ENCODE measurements at regions not wholly inside any gene's neighbourhood (a gene's known extent, or its start where the extent isn't known, plus 50 kb on each side); places are given as distances from the start of the nearest gene placed in this dataset.
"Not testable (repeated sequence)": the region's sequence is repeated elsewhere in the genome, so short reads cannot be mapped to it uniquely, and the experiment has no call there.

DNA sequence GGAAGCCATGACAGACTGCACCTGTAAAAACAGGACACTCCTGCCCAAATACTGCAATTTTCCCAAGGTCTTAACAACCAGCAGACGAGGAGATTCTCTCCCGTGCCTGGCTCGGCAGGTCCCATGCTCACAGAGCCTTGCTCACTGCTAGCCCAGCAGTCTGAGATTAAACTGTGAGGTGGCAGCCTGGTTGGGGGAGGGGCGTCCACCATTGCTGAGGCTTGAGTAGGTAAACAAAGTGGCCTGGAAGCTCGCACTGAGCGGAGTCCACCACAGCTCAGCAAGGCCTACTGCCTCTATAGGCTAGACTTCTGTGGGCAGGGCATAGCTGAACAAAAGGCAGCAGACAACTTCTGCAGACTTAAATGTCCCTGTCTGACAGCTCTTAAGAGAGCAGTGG is 80.3 kb downstream of the ANXA5 start:
- ATAC-seq; intact Hi-C loops (cut with DNase I, micrococcal nuclease): not testable (repeated sequence)
- DNase-seq, result peak in 1 of 2 donors; percentile 3

GRCh38 chr4:121614101-121614500 is 82.7 kb downstream of the ANXA5 start:
- intact Hi-C loops (cut with DNase I, micrococcal nuclease), result no loop called here
- ATAC-seq, result no peak
- DNase-seq, result no peak

- no peak for ATAC-seq
- intact Hi-C loops (cut with DNase I, micrococcal nuclease), result no loop called here
- no peak for DNase-seq
Measured at GRCh38 chr4:121599049-121599448, 97.7 kb downstream of the ANXA5 start.

DNA sequence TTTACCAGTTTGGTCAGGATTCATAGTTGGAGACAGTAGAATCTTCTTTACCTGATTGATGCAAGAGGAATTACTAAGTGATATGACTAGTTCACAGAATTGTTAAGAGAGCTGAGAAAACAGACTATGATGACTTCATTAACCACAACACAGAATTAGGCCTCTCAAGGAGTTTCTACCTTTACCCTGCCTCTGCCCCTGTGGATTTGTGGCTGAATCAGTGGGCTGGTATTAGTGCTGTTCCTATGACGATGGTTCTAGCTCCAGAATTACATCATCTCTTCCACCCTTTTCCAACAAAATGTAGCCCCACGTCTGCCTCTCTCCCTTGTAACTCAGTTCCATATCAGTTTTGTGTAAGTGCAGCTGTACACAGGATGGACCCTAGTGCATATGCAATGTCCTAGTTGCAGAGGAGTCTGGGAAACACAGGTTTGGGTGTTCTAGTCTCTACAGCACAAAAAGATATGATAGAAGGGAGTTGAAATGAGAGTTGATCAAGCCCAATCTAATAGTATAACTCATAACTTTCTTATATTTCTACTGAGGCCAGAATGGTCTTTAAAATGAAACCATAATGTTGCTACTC is 99.3 kb downstream of the ANXA5 start:
- no peak for DNase-seq
- intact Hi-C loops (cut with DNase I, micrococcal nuclease), result no loop called here
- ATAC-seq, result no peak

GRCh38 chr4:121594796-121595526 is 101.8 kb downstream of the ANXA5 start:
- intact Hi-C loops (cut with DNase I, micrococcal nuclease), result no loop called here
- DNase-seq, result no peak
- ATAC-seq, result no peak

- intact Hi-C loops (cut with DNase I, micrococcal nuclease), result no loop called here
Measured at GRCh38 chr4:121593760-121594159, 103.0 kb downstream of the ANXA5 start.

GRCh38 chr4:121592257-121592656 is 104.5 kb downstream of the ANXA5 start:
- intact Hi-C loops (cut with DNase I, micrococcal nuclease); DNase-seq; ATAC-seq: not testable (repeated sequence)

More at GRCh38 chr4:121593760-121594159, 103.0 kb downstream of the ANXA5 start:
- ATAC-seq (no peak), DNase-seq (no peak)

GRCh38 chr4:121584836-121585235 is 111.9 kb downstream of the ANXA5 start:
- DNase-seq (no peak), ATAC-seq (no peak)
- intact Hi-C loops (cut with DNase I, micrococcal nuclease), result no loop called here

DNA sequence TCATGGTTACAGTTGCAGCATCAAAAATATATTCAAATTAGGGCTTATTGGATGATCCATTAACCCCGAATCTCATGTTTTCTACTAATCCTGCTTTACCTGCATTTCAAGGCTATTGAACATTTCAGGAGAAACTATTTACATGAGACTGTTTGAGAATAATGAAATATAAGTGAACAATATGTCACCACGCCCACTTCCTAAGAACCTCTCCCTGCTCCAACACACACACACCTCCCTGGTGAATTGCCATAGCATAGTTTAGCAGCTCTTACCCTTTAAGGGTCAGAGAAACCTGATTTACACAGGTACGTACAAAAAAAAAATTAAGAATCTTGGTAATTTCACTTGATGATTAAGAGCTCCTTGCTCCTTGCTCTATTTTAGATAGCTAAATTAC is 113.4 kb downstream of the ANXA5 start:
- no peak for DNase-seq
- intact Hi-C loops (cut with DNase I, micrococcal nuclease), result no loop called here
- ATAC-seq, result no peak

- ATAC-seq, result no peak
- no peak for DNase-seq
- intact Hi-C loops (cut with DNase I, micrococcal nuclease), result no loop called here
Measured at GRCh38 chr4:121582296-121582695, 114.5 kb downstream of the ANXA5 start.

- ATAC-seq; DNase-seq; intact Hi-C loops (cut with DNase I, micrococcal nuclease): not testable (repeated sequence)
Measured at GRCh38 chr4:121575392-121575791, 121.4 kb downstream of the ANXA5 start.

DNA sequence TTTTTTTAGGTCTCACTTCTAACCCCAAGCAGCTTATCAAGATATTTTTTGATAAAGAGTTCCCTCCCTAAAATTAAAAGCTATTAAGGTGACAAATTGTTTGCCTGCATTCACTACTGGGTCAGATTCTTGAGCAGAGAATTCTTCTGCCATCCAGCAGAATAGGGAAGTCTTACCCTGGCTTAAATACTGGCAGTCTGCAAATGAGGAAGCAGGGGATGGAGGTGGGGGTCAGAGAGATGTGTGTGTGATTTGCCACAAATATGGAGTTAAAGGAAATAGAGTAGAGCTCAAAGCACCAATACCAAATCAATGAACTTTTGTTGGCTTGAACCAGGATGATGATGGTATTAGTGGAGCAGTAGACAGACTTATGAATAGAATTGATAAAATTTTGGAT is 122.2 kb downstream of the ANXA5 start:
- ATAC-seq, result no peak
- no peak for DNase-seq
- intact Hi-C loops (cut with DNase I, micrococcal nuclease), result no loop called here

DNA sequence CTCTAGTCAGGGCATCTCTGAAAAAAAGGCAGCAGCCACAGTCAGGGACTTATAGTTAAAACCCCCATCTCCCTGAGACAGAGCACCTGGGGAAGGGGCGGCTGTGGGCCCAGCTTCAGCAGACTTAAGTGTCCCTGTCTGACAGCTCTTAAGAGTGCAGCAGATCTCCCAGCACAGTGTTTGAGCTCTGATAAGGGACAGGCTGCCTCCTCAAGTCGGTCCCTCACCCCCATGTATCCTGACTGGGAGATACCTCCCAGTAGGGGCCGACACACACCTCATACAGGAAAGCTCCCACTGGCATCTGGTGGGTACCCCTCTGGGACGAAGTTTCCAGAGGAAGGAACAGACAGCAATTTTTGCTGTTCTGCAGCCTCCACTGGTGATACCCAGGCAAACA is 129.0 kb downstream of the ANXA5 start:
- intact Hi-C loops (cut with DNase I, micrococcal nuclease), result no loop called here
- ATAC-seq (no peak), DNase-seq (no peak)

GRCh38 chr4:121564840-121565375 is 131.9 kb downstream of the ANXA5 start:
- DNase-seq (no peak), ATAC-seq (no peak)
- intact Hi-C loops (cut with DNase I, micrococcal nuclease), result no loop called here

- ATAC-seq, result no peak
- DNase-seq, result no peak
- intact Hi-C loops (cut with DNase I, micrococcal nuclease), result no loop called here
Measured at GRCh38 chr4:121562811-121563210, 134.0 kb downstream of the ANXA5 start.

GRCh38 chr4:121555315-121556107 is 141.3 kb downstream of the ANXA5 start:
- ATAC-seq (no peak), DNase-seq (no peak)
- intact Hi-C loops (cut with DNase I, micrococcal nuclease), result no loop called here

- DNase-seq, result no peak
- intact Hi-C loops (cut with DNase I, micrococcal nuclease), result no loop called here
- no peak for ATAC-seq
Measured at GRCh38 chr4:121554382-121554781, 142.4 kb downstream of the ANXA5 start.

DNA sequence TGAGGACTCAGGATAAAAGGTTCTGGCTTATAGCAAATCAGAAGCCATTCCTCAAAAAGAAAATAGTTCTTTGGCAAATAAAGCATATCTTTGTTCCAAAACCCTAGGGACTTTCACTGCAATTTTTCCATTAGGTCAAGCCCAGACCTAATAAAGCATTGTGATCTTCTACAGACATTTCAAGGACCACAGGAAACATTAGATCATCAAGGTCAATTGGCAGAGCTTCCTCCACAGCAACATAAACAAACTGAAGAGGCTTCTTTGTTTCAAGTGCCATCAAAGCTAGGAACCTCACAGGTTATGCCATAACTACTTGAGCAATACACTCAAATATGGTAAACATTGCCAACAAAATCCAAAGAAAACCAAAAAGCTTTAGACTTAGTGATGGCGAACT is 144.9 kb downstream of the ANXA5 start:
- no peak for ATAC-seq
- no peak for DNase-seq
- intact Hi-C loops (cut with DNase I, micrococcal nuclease), result no loop called here

- no peak for DNase-seq
- no peak for ATAC-seq
- intact Hi-C loops (cut with DNase I, micrococcal nuclease), result no loop called here
Measured at GRCh38 chr4:121551271-121551670, 145.5 kb downstream of the ANXA5 start.

DNA sequence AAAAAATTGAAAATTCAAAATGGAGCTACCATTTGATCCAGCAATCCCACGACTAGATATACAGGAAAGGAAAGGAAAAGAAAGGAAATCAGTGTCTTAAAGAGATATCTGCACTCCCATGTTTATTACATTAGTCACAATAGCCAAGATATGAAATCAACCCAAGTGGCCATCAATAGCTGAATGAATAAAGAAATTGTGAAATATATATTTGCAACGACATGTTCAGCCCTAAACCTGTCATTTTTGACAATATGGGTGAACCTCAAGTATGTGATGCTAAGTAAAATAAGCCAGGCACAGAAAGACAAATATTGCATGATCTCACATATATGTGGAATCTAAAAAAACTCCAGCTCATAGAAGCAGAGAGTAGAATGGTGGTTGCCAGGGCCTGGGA is 155.1 kb downstream of the ANXA5 start:
- ATAC-seq (no peak), DNase-seq (no peak)
- intact Hi-C loops (cut with DNase I, micrococcal nuclease), result no loop called here
